Tibial nerve (tissue), 4 donors: ENCODE measurements at regions not wholly inside any gene's neighbourhood (a gene's known extent, or its start where the extent isn't known, plus 50 kb on each side); places are given as distances from the start of the nearest gene placed in this dataset.
A peak's percentile ranks its signal among the peaks of the same experiment; 100 is the strongest.

ENCODE experiments used
- DNase-seq, 2 donors: peaks; one replicate each; pipeline ENCODE4 v3.0.0-alpha.2; 2019; ENCODE audit warnings: low spot score in 2 of 2
- H3K27ac ChIP-seq, 4 donors: fragments of 200-600 bp; sonication (generic) in 3 of 4; one replicate each; pipeline ENCODE4 v1.5.1; 2017 to 2019; ENCODE audit warnings: mild to moderate bottlenecking in 1 of 4
- H3K27me3 ChIP-seq, 2 donors: fragments of 200-600 bp; sonication (generic) in 1 of 2; one replicate each; pipeline versions ENCODE4 v1.5.1 to v1.6.0; 2017 to 2019
- H3K36me3 ChIP-seq, 3 donors: fragments of 200-600 bp; sonication (generic); one replicate each; pipeline ENCODE4 v1.5.1; 2018 to 2019
- H3K4me1 ChIP-seq, 4 donors: fragments of 200-600 bp; sonication (generic) in 3 of 4; one replicate each; pipeline ENCODE4 v1.5.1; 2017 to 2019
- H3K4me3 ChIP-seq, 4 donors: fragments of 200-600 bp; sonication (generic) in 3 of 4; one replicate each; pipeline ENCODE4 v1.5.1; 2017 to 2019; ENCODE audit warnings: mild to moderate bottlenecking in 1 of 4, moderate library complexity in 1 of 4
- H3K9me3 ChIP-seq, 4 donors: fragments of 200-600 bp; sonication (generic) in 3 of 4; one replicate each; pipeline ENCODE4 v1.5.1; 2017 to 2019
- EP300 ChIP-seq, 2 donors: sonication (generic); formaldehyde crosslinking; IDR thresholded peaks; one replicate each; pipeline ENCODE4 v1.6.1; 2017; ENCODE audit warnings: antibody characterized with exemption in 2 of 2, mild to moderate bottlenecking in 1 of 2
- POLR2A ChIP-seq, 2 donors: fragments of 450-650 bp; IDR thresholded peaks; one replicate each; pipeline ENCODE4 v1.6.1; 2017; ENCODE audit warnings: antibody characterized with exemption in 2 of 2, mild to moderate bottlenecking in 2 of 2, moderate library complexity in 2 of 2
- WGBS, 2 donors: methylation state at CpG; one replicate each; pipeline ENCODE4 v1.1.5; 2018; 5-methylcytosine and 5-hydroxymethylcytosine counted together
- TF ChIP-seq, protein P1 (sequence below), 5 experiments: fragments of 200-600 bp in 3 of 5; fragments of 450-650 bp in 2 of 5; sonication (generic) in 3 of 5; IDR thresholded peaks; one replicate each; pipeline ENCODE4 v1.5.1; 2016 to 2019; ENCODE audit warnings: antibody characterized with exemption in 5 of 5, mild to moderate bottlenecking in 3 of 5, moderate library complexity in 2 of 5

DNA sequence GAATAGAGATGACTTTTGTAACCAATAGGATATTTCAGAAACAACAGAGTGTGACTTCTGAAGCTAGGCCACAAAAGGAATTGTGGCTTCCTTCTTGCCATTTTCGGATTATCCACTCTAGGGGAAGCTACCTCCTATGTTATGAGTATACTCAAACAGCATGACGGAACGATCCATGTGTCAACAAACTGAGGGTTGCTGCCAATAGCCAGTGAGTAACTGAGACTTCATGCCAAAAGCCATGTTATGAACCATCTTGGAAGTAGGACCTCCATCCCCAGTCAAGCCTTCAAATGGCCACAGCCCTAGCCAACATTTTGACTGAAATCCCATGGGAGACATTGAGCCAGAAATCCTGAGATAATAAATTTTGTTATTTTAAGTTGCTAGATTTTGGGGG lies 69.0 kb upstream of the IL6 start:
- WGBS, 2 donors = 92 to 94% methylated on average over 3 of the region's 3 CpGs
- no peak for DNase-seq
- no peaks in the 10 kb centered on the region for H3K27me3 ChIP-seq
- no peaks in the 10 kb centered on the region for H3K36me3 ChIP-seq
- no peak overlapping the region for H3K27ac ChIP-seq
- H3K4me1 ChIP-seq = peaks cover 0 to 13% (median 0%) of the 10 kb centered on the region in 4 donors
- H3K4me3 ChIP-seq = no peak overlapping the region
- TF ChIP-seq, protein P1, sequence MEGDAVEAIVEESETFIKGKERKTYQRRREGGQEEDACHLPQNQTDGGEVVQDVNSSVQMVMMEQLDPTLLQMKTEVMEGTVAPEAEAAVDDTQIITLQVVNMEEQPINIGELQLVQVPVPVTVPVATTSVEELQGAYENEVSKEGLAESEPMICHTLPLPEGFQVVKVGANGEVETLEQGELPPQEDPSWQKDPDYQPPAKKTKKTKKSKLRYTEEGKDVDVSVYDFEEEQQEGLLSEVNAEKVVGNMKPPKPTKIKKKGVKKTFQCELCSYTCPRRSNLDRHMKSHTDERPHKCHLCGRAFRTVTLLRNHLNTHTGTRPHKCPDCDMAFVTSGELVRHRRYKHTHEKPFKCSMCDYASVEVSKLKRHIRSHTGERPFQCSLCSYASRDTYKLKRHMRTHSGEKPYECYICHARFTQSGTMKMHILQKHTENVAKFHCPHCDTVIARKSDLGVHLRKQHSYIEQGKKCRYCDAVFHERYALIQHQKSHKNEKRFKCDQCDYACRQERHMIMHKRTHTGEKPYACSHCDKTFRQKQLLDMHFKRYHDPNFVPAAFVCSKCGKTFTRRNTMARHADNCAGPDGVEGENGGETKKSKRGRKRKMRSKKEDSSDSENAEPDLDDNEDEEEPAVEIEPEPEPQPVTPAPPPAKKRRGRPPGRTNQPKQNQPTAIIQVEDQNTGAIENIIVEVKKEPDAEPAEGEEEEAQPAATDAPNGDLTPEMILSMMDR (IDR thresholded peaks at IDR 0.05) = no peak
- TF ChIP-seq POLR2A (IDR thresholded peaks at IDR 0.05) (no peak), EP300 (IDR thresholded peaks at IDR 0.05) (no peak)
- H3K9me3 ChIP-seq = no peaks in the 10 kb centered on the region

DNA sequence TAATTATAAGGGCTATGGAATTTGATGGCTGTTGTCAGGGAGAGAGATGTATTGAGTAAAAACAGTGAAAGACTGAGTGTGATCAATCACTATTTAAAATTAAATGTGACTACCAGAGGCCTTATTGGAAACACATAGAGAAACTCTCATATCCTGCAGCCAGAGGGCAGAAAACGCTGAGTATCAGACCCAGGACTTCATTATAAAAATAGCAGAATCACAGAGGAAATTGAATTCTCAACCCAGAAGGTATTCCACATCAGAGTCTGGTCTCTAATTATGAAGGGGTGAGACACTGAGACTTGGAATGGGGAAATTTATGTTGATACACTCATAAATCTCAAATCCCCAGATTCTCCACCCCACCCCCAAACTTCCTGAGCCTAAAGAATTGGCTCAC lies 69.5 kb upstream of the IL6 start:
- no peak for DNase-seq
- Histone ChIP-seq H3K36me3 (no peaks in the 10 kb centered on the region), H3K9me3 (no peaks in the 10 kb centered on the region), H3K4me1 (peaks cover 0 to 13% (median 0%) of the 10 kb centered on the region in 4 donors), H3K27ac (no peak overlapping the region), H3K4me3 (no peak overlapping the region), H3K27me3 (no peaks in the 10 kb centered on the region)
- 67 to 69% methylated on average over 1 of the region's 1 CpG for WGBS, 2 donors
- TF ChIP-seq EP300 (IDR thresholded peaks at IDR 0.05) = no peak
- TF ChIP-seq, protein P1 (IDR thresholded peaks at IDR 0.05) = no peak
- no peak for TF ChIP-seq POLR2A (IDR thresholded peaks at IDR 0.05)

DNA sequence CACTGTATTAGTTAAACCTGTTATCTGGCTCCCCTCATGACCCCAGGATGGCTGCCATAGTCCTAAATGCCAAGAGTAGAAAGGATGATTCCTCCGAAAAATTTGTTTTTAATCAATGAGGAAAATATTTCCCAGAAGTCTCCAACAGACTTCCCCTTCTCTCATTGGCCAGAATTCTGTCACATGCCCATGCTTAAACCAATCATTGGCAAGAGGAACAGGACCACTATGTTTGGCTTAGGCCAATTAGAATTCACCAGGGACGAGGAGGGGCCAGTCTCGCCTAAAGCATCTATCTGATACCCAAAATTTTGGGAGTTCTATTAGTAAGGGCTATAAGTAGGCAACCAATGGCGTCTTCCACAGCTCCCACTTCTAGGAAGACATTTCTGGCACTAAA lies 71.2 kb upstream of the IL6 start:
- TF ChIP-seq POLR2A (IDR thresholded peaks at IDR 0.05) (no peak), EP300 (IDR thresholded peaks at IDR 0.05) (no peak)
- TF ChIP-seq, protein P1 (IDR thresholded peaks at IDR 0.05) = no peak
- Histone ChIP-seq H3K4me3 (no peak overlapping the region), H3K27ac (no peak overlapping the region), H3K36me3 (no peaks in the 10 kb centered on the region), H3K27me3 (no peaks in the 10 kb centered on the region), H3K9me3 (no peaks in the 10 kb centered on the region), H3K4me1 (peaks cover 0 to 20% (median 0%) of the 10 kb centered on the region in 4 donors)
- no peak for DNase-seq
- 92% methylated on average over 4 of the region's 4 CpGs for WGBS, 2 donors

DNA sequence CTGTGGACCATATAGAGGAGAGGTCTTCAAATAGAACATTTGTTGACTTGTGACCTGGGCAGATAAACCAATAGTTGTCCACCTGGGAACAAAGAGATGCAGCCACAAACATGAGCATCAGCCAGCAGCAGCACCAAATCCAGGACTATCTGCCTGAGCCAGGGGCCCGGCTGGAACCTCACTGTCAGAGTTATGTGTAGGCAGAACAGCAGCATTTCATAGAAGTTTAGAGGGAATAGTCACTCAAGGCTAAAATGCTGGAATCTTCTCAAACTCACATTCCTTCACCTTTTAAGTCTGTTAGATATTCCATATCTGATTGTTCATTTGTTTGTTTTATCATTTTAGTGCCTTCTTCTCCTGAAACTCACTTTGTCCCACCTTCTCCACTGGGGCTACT lies 72.2 kb upstream of the IL6 start:
- WGBS, 2 donors = 78 to 91% methylated on average over 1 of the region's 1 CpG

DNA sequence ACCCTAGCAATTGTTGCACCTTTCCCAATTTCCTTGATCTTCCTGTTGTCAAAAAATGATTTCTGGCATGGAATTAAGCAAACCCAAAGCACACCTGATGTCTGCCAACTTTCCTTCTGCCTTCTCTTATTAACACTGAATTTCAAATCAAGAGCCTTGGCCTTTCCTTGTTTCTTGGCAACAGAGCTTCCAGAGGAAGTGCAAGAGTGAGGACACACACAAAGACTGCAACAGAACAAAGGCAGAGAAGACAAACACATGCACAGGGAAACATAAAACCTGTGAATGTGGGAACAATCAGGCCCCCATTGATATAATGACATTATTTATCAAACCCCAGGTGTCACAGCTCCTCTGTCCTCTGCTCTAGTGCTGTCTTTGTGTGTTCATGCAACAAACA lies 73.0 kb upstream of the IL6 start:
- H3K4me3 ChIP-seq = no peak overlapping the region
- TF ChIP-seq EP300 (IDR thresholded peaks at IDR 0.05) (peak in 1 of 2 donors; percentile 44), POLR2A (IDR thresholded peaks at IDR 0.05) (no peak)
- TF ChIP-seq, protein P1 (IDR thresholded peaks at IDR 0.05) = no peak
- no peaks in the 10 kb centered on the region for H3K36me3 ChIP-seq
- DNase-seq = no peak
- H3K9me3 ChIP-seq = no peaks in the 10 kb centered on the region
- H3K4me1 ChIP-seq = peaks cover 0 to 20% (median 0%) of the 10 kb centered on the region in 4 donors
- no peak overlapping the region for H3K27ac ChIP-seq
- no peaks in the 10 kb centered on the region for H3K27me3 ChIP-seq

More for the DNA sequence above, 72.2 kb upstream of the IL6 start:
- H3K27me3 ChIP-seq = no peaks in the 10 kb centered on the region
- TF ChIP-seq, protein P1 (IDR thresholded peaks at IDR 0.05) = no peak
- no peak for TF ChIP-seq POLR2A (IDR thresholded peaks at IDR 0.05)
- TF ChIP-seq EP300 (IDR thresholded peaks at IDR 0.05) = no peak
- no peak for DNase-seq
- H3K36me3 ChIP-seq = no peaks in the 10 kb centered on the region
- H3K4me1 ChIP-seq = peaks cover 0 to 20% (median 0%) of the 10 kb centered on the region in 4 donors
- H3K9me3 ChIP-seq = no peaks in the 10 kb centered on the region
- H3K27ac ChIP-seq = no peak overlapping the region
- no peak overlapping the region for H3K4me3 ChIP-seq
